PC-3 (cell line): ENCODE measurements at regions not wholly inside any gene's neighbourhood (a gene's known extent, or its start where the extent isn't known, plus 50 kb on each side); places are given as distances from the start of the nearest gene placed in this dataset.

Experiments used
- CTCF ChIP-seq: fragments of 300-600 bp; sonication (generic); conservative IDR thresholded peaks from 2 replicates; pipeline ENCODE4 v1.5.1; 2017; ENCODE audit warnings: antibody characterized with exemption, low read depth, mild to moderate bottlenecking, low read length
- EZH2 ChIP-seq: fragments of 300-600 bp; sonication (generic); IDR thresholded peaks from one replicate; pipeline ENCODE4 v1.6.1; 2017; ENCODE audit warnings: antibody characterized with exemption, mild to moderate bottlenecking, low read length; ENCODE audit not compliant: unreplicated experiment

- TF ChIP-seq CTCF (no peak), EZH2 (no peak)
Observed at GRCh38 chr1:64337926-64338325, 132.0 kb upstream of the CACHD1 start.
